Tibial nerve (tissue), 4 donors: ENCODE measurements at regions not wholly inside any gene's neighbourhood (a gene's known extent, or its start where the extent isn't known, plus 50 kb on each side); places are given as distances from the start of the nearest gene placed in this dataset.

Experiments
- EP300 ChIP-seq, 2 donors: sonication (generic); formaldehyde crosslinking; IDR thresholded peaks; one replicate each; pipeline ENCODE4 v1.6.1; 2017; ENCODE audit warnings: antibody characterized with exemption in 2 of 2, mild to moderate bottlenecking in 1 of 2
- TF ChIP-seq, protein P1 (sequence below), 5 experiments: fragments of 200-600 bp in 3 of 5; fragments of 450-650 bp in 2 of 5; sonication (generic) in 3 of 5; IDR thresholded peaks; one replicate each; pipeline ENCODE4 v1.5.1; 2016 to 2019; ENCODE audit warnings: antibody characterized with exemption in 5 of 5, mild to moderate bottlenecking in 3 of 5, moderate library complexity in 2 of 5

DNA sequence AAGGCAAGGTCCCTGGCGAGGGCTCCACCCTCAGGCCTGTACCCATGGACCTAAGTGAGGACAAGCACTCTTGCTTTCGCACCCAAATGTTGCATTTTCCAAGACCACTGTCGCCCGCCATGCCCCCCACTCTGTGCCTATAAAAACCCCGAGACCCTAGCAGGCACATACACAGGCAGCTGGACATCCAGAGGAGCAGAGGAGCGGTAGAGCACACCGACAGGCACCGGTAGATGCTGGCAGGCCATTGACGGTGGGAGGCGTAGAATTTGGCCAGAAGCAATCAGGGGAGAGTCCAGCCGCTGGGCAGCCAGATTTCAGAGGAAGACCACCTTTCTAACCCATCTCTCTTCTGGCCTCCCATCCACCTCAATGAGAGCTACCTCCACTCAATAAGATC is 715.2 kb upstream of the AADAT start:
- TF ChIP-seq, protein P1, sequence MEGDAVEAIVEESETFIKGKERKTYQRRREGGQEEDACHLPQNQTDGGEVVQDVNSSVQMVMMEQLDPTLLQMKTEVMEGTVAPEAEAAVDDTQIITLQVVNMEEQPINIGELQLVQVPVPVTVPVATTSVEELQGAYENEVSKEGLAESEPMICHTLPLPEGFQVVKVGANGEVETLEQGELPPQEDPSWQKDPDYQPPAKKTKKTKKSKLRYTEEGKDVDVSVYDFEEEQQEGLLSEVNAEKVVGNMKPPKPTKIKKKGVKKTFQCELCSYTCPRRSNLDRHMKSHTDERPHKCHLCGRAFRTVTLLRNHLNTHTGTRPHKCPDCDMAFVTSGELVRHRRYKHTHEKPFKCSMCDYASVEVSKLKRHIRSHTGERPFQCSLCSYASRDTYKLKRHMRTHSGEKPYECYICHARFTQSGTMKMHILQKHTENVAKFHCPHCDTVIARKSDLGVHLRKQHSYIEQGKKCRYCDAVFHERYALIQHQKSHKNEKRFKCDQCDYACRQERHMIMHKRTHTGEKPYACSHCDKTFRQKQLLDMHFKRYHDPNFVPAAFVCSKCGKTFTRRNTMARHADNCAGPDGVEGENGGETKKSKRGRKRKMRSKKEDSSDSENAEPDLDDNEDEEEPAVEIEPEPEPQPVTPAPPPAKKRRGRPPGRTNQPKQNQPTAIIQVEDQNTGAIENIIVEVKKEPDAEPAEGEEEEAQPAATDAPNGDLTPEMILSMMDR (IDR thresholded peaks at IDR 0.05), result no peak
- no peak for TF ChIP-seq EP300 (IDR thresholded peaks at IDR 0.05)
